Hypothalamus (tissue), 51 donors: ENCODE measurements at regions not wholly inside any gene's neighbourhood (a gene's known extent, or its start where the extent isn't known, plus 50 kb on each side); places are given as distances from the start of the nearest gene placed in this dataset.
"Not testable (repeated sequence)": the region's sequence is repeated elsewhere in the genome, so short reads cannot be mapped to it uniquely, and the experiment has no call there.

Source experiments
- DNase-seq, 51 donors: peaks; one replicate each; lab custom pipeline; 2025; lab: John Stamatoyannopoulos, UW

- no peak for DNase-seq
Measured at GRCh38 chr6:140155451-140156126, 781.1 kb upstream of the CITED2 start.

GRCh38 chr6:140153703-140154102 lies 779.3 kb upstream of the CITED2 start:
- no peak for DNase-seq

DNA sequence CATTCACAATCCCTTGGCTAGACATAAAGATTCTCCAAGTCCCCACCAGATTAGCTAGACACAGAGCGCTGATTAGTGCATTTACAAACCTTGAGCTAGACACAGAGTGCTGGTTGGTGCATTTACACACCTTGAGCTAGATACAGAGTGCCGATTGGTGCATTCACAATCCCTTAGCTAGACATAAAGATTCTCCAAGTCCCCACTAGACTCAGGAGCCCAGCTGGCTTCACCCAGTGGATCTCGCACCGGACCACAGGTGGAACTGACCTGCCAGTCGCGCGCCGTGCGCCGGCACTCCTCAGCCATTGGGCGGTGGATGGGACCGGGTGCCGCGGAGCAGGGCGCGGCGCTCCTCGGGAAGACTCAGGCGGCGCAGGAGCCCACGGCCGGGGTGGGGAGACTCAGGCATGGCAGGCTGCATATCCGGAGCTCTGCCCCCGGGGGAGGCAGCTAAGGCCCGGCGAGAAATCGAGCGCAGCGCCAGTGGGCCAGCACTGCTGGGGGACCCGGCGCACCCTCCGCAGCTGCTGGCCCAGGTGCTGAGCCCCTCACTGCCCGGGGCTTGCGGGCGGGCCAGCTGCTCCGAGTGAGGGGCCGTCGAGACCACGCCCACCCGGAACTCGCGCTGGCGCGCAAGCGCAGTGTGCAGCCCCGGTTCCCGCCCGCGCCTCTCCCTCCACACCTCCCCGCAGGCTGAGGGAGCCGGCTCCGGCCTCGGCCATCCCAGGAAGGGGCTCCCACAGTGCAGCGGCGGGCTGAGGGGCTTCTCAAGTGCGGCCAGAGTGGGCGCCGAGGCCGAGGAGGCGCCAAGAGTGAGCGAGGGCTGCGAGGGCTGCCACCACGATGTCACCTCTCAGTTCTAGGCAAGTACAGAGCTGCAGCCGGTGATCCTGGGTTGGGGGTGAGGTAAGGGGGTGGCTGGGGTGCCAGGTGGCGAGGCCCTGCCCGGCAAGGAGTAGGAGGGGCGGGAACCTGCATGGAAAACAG lies 773.7 kb upstream of the CITED2 start:
- not testable (repeated sequence) for DNase-seq

- DNase-seq: no peak
Measured at GRCh38 chr6:140140891-140141290, 766.4 kb upstream of the CITED2 start.

- no peak for DNase-seq
Measured at GRCh38 chr6:140138311-140139010, 764.0 kb upstream of the CITED2 start.

GRCh38 chr6:140134224-140134623 lies 759.8 kb upstream of the CITED2 start:
- no peak for DNase-seq

DNA sequence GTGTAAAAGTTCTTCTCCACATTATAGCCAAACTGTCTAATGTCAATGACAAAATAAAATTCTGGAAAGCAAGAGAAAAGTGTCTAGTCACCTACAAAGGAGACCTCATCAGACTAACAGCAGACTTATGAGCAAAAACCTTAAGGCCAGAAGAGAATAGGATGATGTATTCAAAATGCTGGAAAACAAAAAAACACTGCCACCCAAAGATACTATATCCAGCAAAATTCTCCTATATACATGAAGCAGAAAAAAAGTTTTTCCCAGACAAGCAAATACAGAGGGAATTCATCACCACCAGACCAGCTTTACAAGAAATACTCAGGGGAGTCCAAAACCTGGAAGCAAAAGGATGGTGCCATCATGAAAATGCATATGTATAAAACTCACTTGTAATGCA lies 755.6 kb upstream of the CITED2 start:
- no peak for DNase-seq

- no peak for DNase-seq
Measured at GRCh38 chr6:140124498-140124897, 750.0 kb upstream of the CITED2 start.

DNA sequence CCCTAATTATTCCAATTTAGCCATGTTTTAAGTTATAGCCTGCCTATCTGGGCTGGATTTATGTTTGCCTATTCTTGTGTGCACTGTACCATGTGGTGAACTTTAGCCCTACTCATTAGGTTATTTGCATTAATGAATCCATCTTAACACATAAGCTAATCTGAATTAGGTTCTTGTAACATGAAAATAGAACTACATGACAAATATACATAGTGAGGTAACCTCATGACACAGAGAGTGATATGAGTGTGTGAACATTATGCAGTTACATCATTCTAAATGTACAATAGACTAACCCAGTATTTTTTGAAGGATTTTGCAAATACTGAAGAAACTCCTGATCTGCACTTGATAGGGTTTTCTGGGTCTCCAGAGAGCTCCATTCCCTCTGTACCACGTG lies 733.7 kb upstream of the CITED2 start:
- no peak for DNase-seq

DNA sequence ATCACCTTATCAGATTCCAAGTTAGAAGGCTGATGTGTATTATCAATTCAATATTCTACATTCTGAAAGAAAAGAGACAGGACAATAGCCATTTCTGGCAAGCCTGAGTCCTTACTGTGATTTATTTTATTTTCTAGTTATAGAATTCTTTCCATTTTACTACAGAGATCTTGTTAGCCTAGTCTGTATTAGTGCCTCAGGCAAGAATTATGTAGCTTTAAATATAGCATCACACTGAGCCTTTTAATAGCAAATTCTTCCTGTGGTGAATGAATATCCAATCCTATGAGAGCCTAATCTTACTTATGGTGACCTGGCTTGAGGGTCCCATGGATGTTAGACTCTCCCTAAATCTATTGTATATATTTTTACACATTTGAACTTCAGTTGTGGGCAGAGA lies 732.8 kb upstream of the CITED2 start:
- DNase-seq: no peak

GRCh38 chr6:140105857-140106256 lies 731.4 kb upstream of the CITED2 start:
- DNase-seq: no peak

GRCh38 chr6:140105241-140105640 lies 730.8 kb upstream of the CITED2 start:
- no peak for DNase-seq

DNA sequence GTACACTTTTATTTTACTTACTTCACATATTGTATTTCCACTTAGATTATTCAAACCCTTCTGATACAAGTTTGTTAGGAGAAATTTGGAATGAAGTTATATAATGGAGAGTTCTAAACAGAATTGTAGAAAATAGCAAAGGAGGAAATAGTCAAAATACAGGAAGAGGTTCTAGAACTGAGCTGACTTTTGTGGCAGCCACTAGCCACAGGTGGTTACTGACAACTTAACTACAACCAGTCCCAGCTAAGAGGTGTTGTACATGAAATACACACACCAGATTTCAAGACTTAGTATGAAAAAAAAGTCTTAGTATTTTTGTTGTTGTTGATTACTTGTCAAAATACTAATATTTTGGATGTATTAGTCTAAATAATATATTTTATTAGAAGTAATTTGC lies 727.4 kb upstream of the CITED2 start:
- DNase-seq: no peak

DNA sequence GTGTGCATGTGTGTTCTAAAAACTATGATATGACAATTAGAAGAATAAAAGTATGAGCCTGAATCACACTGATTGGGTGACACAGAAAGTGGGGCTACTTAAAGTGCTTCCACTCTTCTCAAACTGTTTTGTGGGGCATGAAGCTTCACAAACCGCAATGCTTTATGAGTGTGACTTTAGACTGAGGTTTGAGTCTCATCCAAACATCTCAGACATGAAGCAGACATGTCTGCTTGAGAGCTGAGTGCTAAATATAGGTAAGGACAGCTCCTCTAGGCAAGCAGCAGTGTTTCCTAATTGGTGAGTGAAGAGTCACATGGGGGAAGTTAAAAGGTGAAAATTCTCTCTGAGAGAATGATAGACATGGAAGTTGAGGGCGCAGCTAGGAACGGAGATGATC lies 726.9 kb upstream of the CITED2 start:
- DNase-seq: no peak

DNA sequence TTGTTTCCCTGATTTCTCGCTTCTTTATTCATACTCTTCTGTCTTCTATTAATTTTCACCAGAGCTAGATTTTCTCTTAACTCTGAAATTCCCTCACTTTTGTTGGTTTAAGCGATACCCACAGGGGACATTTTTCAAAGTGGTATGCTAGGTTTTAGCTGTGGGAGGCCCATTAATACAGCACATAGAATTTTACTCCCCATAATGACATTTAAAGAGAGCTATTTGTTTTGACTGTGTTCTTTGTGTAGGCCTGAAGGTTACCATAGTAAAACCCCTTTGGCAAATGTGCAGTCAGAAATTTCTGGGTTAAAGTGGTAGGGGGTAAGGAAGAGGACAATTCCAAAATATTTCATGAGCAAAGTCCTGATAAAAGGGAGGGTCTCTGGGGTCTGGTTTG lies 721.1 kb upstream of the CITED2 start:
- no peak for DNase-seq

DNA sequence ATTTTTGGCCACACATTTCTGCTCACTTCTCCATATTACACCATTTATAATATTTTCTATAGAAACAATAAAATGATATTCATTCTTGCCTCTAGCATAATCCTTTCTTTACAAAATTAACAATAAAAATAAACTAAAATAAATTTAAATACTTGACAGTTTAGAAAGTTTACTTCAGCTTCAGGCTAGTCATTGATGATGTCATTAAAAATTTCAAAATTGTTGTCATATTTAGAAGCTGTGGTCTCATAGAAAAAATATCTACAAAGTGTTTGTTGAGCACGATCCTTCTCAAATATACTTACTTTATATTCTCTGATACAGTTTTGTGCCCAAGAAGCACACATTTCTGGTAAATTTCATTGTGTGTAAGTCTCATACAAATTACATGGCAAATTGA lies 717.4 kb upstream of the CITED2 start:
- DNase-seq: no peak

GRCh38 chr6:140090871-140091270 lies 716.4 kb upstream of the CITED2 start:
- no peak for DNase-seq

- DNase-seq: no peak
Measured at GRCh38 chr6:140083375-140083774, 708.9 kb upstream of the CITED2 start.

GRCh38 chr6:140082867-140083297 lies 708.4 kb upstream of the CITED2 start:
- DNase-seq: no peak

DNA sequence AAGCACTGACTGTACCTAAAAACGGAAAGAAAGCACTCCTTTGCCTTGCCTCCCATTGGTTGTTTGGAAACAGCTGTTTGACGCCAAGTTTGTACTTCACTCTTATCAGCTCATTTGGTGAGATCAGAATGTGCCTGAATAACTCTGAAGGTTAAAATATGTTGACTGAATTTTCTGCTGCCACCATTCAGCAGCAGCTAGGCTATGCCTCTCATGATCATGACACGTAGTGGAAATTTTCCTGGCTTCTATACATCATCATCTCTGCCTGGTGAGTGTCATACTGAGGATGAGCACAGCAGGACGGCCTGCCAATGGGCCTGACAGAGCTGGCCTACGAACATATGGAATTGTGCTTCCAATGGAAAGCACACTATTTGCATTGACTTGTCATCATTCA lies 704.9 kb upstream of the CITED2 start:
- no peak for DNase-seq

DNA sequence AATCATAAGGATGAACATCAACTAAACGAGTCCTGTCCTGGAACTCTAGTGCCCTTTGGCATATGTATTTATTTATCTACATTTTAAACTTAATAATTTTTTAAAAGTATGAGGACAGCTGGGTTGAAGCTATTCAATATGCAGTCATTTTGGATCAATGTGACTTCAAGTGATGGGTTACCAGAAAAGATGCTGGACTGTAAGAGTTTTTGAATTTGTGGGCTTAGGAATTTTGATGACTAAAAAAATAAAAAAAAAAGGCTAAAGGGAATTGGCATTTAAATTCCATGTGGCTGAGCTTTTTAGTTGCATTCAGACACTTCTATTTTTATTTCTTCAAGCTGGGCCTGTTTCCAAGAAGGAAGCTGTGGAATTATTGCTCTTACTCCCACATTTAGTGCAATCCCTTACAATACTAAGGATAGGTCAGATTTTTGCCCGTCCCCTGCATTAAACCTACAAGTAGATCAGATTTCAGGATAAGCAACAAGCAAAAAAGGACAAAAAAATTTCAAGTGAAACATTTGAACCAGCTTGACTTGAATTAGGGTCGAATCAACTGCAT lies 704.2 kb upstream of the CITED2 start:
- no peak for DNase-seq
